Adipocyte (in vitro differentiated cells): ENCODE measurements at regions not wholly inside any gene's neighbourhood (a gene's known extent, or its start where the extent isn't known, plus 50 kb on each side); places are given as distances from the start of the nearest gene placed in this dataset.

Experiments
- DNase-seq: peaks from one replicate; pipeline ENCODE4 v3.0.0-alpha.2; 2015; ENCODE audit warnings: low read depth
- H3K27me3 ChIP-seq: replicated peaks from 2 replicates; pipeline ENCODE4 v1.7.0; 2013; ENCODE audit warnings: mild to moderate bottlenecking, low read length, moderate library complexity; ENCODE audit not compliant: control insufficient read depth, insufficient read depth
- H3K36me3 ChIP-seq: 2 replicates; pipeline ENCODE4 v1.7.0; 2013; ENCODE audit warnings: low read length, mild to moderate bottlenecking, moderate library complexity; ENCODE audit not compliant: control insufficient read depth, insufficient read depth, severe bottlenecking
- H3K4me1 ChIP-seq: 2 replicates; pipeline ENCODE4 v1.7.0; 2013; ENCODE audit warnings: mild to moderate bottlenecking, low read length, moderate library complexity; ENCODE audit not compliant: control insufficient read depth, insufficient read depth
- H3K4me3 ChIP-seq: 2 replicates; pipeline ENCODE4 v1.7.0; 2013; ENCODE audit warnings: mild to moderate bottlenecking, low read length, moderate library complexity
- H3K9ac ChIP-seq: 2 replicates; pipeline ENCODE4 v1.7.0; 2013; ENCODE audit warnings: mild to moderate bottlenecking, low read length, moderate library complexity
- H3K9me3 ChIP-seq: 2 replicates; pipeline ENCODE4 v1.7.0; 2013; ENCODE audit warnings: mild to moderate bottlenecking, low read length, moderate library complexity; ENCODE audit not compliant: control insufficient read depth

- H3K4me1 ChIP-seq = no peaks in the 10 kb centered on the region
- H3K36me3 ChIP-seq = no peaks in the 10 kb centered on the region
- H3K9me3 ChIP-seq = peaks cover 11% of the 10 kb centered on the region
- no peak for DNase-seq
- no peak overlapping the region for H3K4me3 ChIP-seq
- no peak overlapping the region for H3K9ac ChIP-seq
- H3K27me3 ChIP-seq = no peaks in the 10 kb centered on the region
Measured at GRCh38 chr3:22759636-22760310, 443.4 kb upstream of the UBE2E2 start.

DNA sequence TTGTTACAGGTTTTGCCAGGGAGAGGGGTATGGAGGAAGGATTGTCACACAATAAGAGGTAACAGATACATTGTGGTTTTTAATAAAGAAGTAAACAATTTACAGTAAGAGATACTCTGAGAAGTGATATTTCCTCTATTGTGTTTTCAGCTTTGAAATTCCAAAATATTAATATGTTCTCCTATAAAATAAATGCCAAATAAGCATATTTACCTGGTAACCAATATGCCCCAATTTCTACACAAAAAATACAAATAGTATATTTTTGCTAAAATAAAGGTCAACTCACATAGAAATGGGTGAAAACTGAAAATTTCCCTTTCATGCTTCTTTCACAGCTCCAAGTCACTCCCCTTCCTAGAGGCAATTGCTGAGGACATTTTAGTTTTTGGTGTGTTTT is 437.4 kb upstream of the UBE2E2 start:
- H3K36me3 ChIP-seq = no peaks in the 10 kb centered on the region

DNA sequence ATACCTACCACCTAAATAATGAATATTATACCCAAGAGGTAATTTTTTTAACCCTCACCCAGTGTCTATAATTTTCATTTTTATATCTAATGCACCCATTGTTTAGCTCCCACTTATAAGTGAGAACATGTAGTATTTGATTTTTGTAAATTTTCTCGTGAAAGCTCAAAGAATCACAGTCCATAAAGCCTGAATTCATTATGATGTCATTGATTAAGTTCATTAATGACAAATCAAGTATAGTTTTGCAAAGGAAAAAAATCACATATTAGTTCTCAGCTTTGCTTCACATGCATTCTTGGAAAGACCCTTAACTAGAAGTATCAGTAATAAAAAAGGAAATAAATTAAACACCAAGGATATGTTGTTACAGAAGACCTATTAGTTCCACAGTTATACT is 425.3 kb upstream of the UBE2E2 start:
- Histone ChIP-seq H3K9me3 (no peaks in the 10 kb centered on the region), H3K4me3 (no peak overlapping the region), H3K36me3 (no peaks in the 10 kb centered on the region), H3K27me3 (no peaks in the 10 kb centered on the region), H3K9ac (no peak overlapping the region), H3K4me1 (no peaks in the 10 kb centered on the region)
- no peak for DNase-seq

More for the DNA sequence above, 437.4 kb upstream of the UBE2E2 start:
- H3K27me3 ChIP-seq = no peaks in the 10 kb centered on the region
- H3K9ac ChIP-seq = no peak overlapping the region
- H3K4me1 ChIP-seq = no peaks in the 10 kb centered on the region
- no peak overlapping the region for H3K4me3 ChIP-seq
- H3K9me3 ChIP-seq = peaks cover 12% of the 10 kb centered on the region
- DNase-seq = no peak

DNA sequence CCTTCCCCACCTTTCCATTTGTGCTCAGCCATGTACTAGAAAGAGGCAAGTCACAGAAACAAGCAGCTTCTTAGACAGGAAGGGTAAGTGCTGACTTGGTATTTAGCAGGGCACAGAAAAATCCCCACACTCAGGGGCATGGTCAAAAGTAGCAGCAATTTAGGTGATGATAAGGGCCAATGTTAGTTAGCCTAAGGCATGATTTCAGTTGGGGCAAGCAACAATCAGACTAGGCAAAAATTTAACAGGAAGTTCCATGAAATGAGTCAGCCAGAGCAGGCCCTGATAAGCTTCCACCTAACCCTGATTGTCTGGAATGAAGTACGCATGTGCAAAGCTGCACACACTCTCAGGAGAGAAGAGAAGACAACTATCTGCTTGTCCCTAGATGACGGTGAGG is 423.4 kb upstream of the UBE2E2 start:
- no peak for DNase-seq
- H3K9ac ChIP-seq = no peak overlapping the region
- peaks cover 10% of the 10 kb centered on the region for H3K9me3 ChIP-seq
- H3K4me3 ChIP-seq = no peak overlapping the region
- no peaks in the 10 kb centered on the region for H3K27me3 ChIP-seq
- H3K36me3 ChIP-seq = no peaks in the 10 kb centered on the region
- H3K4me1 ChIP-seq = no peaks in the 10 kb centered on the region

GRCh38 chr3:22792533-22792932 is 410.6 kb upstream of the UBE2E2 start:
- no peaks in the 10 kb centered on the region for H3K27me3 ChIP-seq
- no peaks in the 10 kb centered on the region for H3K36me3 ChIP-seq
- no peak overlapping the region for H3K4me3 ChIP-seq
- no peak overlapping the region for H3K9ac ChIP-seq
- no peak for DNase-seq
- H3K4me1 ChIP-seq = no peaks in the 10 kb centered on the region
- no peaks in the 10 kb centered on the region for H3K9me3 ChIP-seq

DNA sequence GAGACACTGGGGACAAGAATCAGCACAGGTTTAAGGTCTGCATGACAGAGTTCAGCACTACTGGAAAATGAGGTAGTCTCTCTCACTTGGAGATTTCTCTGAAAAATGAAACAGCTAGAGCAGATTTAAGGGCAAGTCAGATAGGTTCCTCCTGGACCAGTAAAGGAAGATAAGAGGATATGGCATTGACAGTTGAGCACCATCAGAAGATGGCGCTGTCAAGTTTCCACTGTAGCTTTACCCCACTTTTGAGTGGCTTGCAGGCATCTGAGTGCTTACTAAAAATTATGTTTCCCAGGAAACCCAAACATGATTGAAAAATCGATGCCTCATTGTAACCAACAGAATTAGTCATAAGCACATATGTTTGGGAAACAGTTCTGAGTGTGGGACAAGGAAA is 407.2 kb upstream of the UBE2E2 start:
- Histone ChIP-seq H3K36me3 (no peaks in the 10 kb centered on the region), H3K27me3 (no peaks in the 10 kb centered on the region), H3K9me3 (no peaks in the 10 kb centered on the region), H3K4me1 (no peaks in the 10 kb centered on the region), H3K9ac (no peak overlapping the region), H3K4me3 (no peak overlapping the region)
- DNase-seq = no peak

DNA sequence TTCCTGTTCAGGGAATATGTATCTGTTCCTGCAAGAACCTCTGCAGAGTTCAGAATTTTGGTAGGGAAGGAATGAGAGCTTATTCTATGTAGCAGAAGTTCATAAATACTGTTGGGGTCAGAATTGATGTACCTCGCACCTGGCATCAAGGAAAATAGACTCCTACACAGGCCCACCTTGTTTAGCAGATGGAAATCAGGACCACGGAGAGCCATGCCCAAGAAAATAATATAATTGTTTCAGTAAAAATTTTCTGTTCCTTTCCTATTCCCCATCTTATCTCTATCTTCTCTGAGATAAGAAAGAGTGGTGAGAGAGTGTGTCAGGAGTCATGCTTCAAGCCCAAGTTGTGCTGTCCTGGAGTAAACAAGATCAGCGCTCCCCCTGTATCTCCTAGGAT is 404.7 kb upstream of the UBE2E2 start:
- Histone ChIP-seq H3K9me3 (no peaks in the 10 kb centered on the region), H3K27me3 (no peaks in the 10 kb centered on the region), H3K4me1 (no peaks in the 10 kb centered on the region), H3K36me3 (no peaks in the 10 kb centered on the region), H3K4me3 (no peak overlapping the region), H3K9ac (no peak overlapping the region)
- DNase-seq = no peak

GRCh38 chr3:22819209-22819608 is 383.9 kb upstream of the UBE2E2 start:
- H3K27me3 ChIP-seq = no peaks in the 10 kb centered on the region
- DNase-seq = no peak
- H3K4me1 ChIP-seq = no peaks in the 10 kb centered on the region

GRCh38 chr3:22835041-22835440 is 368.1 kb upstream of the UBE2E2 start:
- no peaks in the 10 kb centered on the region for H3K27me3 ChIP-seq
- no peak overlapping the region for H3K4me3 ChIP-seq
- no peaks in the 10 kb centered on the region for H3K36me3 ChIP-seq
- H3K9ac ChIP-seq = no peak overlapping the region
- peak; percentile 30 for DNase-seq
- H3K4me1 ChIP-seq = peaks cover 8% of the 10 kb centered on the region
- H3K9me3 ChIP-seq = no peaks in the 10 kb centered on the region

More at GRCh38 chr3:22819209-22819608, 383.9 kb upstream of the UBE2E2 start:
- no peaks in the 10 kb centered on the region for H3K9me3 ChIP-seq
- H3K36me3 ChIP-seq = no peaks in the 10 kb centered on the region
- H3K4me3 ChIP-seq = no peak overlapping the region
- no peak overlapping the region for H3K9ac ChIP-seq

- H3K36me3 ChIP-seq = no peaks in the 10 kb centered on the region
- DNase-seq = no peak
- no peaks in the 10 kb centered on the region for H3K9me3 ChIP-seq
- peaks cover 8% of the 10 kb centered on the region for H3K4me1 ChIP-seq
- no peaks in the 10 kb centered on the region for H3K27me3 ChIP-seq
- no peak overlapping the region for H3K4me3 ChIP-seq
- H3K9ac ChIP-seq = no peak overlapping the region
Measured at GRCh38 chr3:22836131-22836530, 367.0 kb upstream of the UBE2E2 start.

GRCh38 chr3:22843854-22844253 is 359.3 kb upstream of the UBE2E2 start:
- H3K9ac ChIP-seq = no peak overlapping the region
- DNase-seq = no peak
- no peaks in the 10 kb centered on the region for H3K36me3 ChIP-seq
- H3K4me3 ChIP-seq = no peak overlapping the region
- H3K4me1 ChIP-seq = no peaks in the 10 kb centered on the region
- H3K9me3 ChIP-seq = peaks cover 3% of the 10 kb centered on the region
- H3K27me3 ChIP-seq = no peaks in the 10 kb centered on the region

GRCh38 chr3:22846566-22846965 is 356.6 kb upstream of the UBE2E2 start:
- H3K4me3 ChIP-seq = no peak overlapping the region
- no peaks in the 10 kb centered on the region for H3K4me1 ChIP-seq
- no peak overlapping the region for H3K9ac ChIP-seq
- no peaks in the 10 kb centered on the region for H3K27me3 ChIP-seq
- no peak for DNase-seq
- H3K36me3 ChIP-seq = no peaks in the 10 kb centered on the region
- H3K9me3 ChIP-seq = peaks cover 3% of the 10 kb centered on the region
